GM23338 (cell line): ENCODE measurements at regions not wholly inside any gene's neighbourhood (a gene's known extent, or its start where the extent isn't known, plus 50 kb on each side); places are given as distances from the start of the nearest gene placed in this dataset.

Source experiments
- ATAC-seq: fragments of 200-7000 bp; cut with Tn5 transposase; 3 replicates; pipeline ENCODE4 v1.9.1; 2020
- DNase-seq: peaks from one replicate; pipeline ENCODE4 v3.0.0-alpha.2; 2015; ENCODE audit warnings: low spot score
- H2AFZ ChIP-seq: fragments of 200-600 bp; sonication (generic); 2 replicates; pipeline ENCODE4 v1.8.0; 2016; ENCODE audit warnings: antibody characterized with exemption, mild to moderate bottlenecking, moderate library complexity
- H3F3A ChIP-seq: fragments of 200-600 bp; sonication (generic); replicated peaks from 2 replicates; pipeline ENCODE4 v1.8.0; 2017; ENCODE audit warnings: antibody characterized with exemption, mixed run types, low read depth
- H3K27ac ChIP-seq: fragments of 200-600 bp; sonication (generic); 2 replicates; pipeline ENCODE4 v1.6.1; 2016; ENCODE audit warnings: low read depth
- H3K27me3 ChIP-seq: fragments of 200-600 bp; sonication (generic); 2 replicates; pipeline ENCODE4 v1.8.0; 2016; ENCODE audit warnings: mild to moderate bottlenecking, mixed run types, moderate library complexity; ENCODE audit not compliant: insufficient read depth
- H3K36me3 ChIP-seq: fragments of 200-600 bp; sonication (generic); 2 replicates; pipeline ENCODE4 v1.8.0; 2016; ENCODE audit warnings: mild to moderate bottlenecking; ENCODE audit not compliant: insufficient read depth
- H3K4me1 ChIP-seq: fragments of 200-600 bp; sonication (generic); 2 replicates; pipeline ENCODE4 v1.8.0; 2016; ENCODE audit warnings: mild to moderate bottlenecking, moderate library complexity; ENCODE audit not compliant: insufficient read depth
- H3K4me2 ChIP-seq: fragments of 200-600 bp; sonication (generic); 2 replicates; pipeline ENCODE4 v1.7.1; 2017; ENCODE audit warnings: mixed run types
- H3K4me3 ChIP-seq: fragments of 200-600 bp; sonication (generic); 2 replicates; pipeline ENCODE4 v1.6.1; 2016; ENCODE audit warnings: mixed run types
- H3K79me2 ChIP-seq: fragments of 200-600 bp; sonication (generic); replicated peaks from 2 replicates; pipeline ENCODE4 v1.8.0; 2017; ENCODE audit warnings: mild to moderate bottlenecking; ENCODE audit not compliant: insufficient read depth
- H3K9me2 ChIP-seq: fragments of 200-600 bp; sonication (generic); 2 replicates; pipeline ENCODE4 v1.8.0; 2017; ENCODE audit not compliant: insufficient read depth
- H4K20me1 ChIP-seq: fragments of 200-600 bp; sonication (generic); replicated peaks from 2 replicates; pipeline ENCODE4 v1.8.0; 2017; ENCODE audit warnings: mild to moderate bottlenecking; ENCODE audit not compliant: insufficient read depth
- H3K27ac Mint-ChIP-seq: 2 replicates; pipeline ENCODE4 v1.8.0; 2020; ENCODE audit warnings: inconsistent platforms, mild to moderate bottlenecking, moderate library complexity, mixed read lengths
- H3K27me3 Mint-ChIP-seq: 3 replicates; pipeline ENCODE4 v1.8.0; 2022; ENCODE audit warnings: low read depth, mild to moderate bottlenecking, moderate library complexity, mixed read lengths, inconsistent platforms; ENCODE audit not compliant: insufficient read depth, poor library complexity
- H3K36me3 Mint-ChIP-seq: 3 replicates; pipeline ENCODE4 v1.8.0; 2021; ENCODE audit warnings: low read depth, mild to moderate bottlenecking, inconsistent platforms, moderate library complexity, mixed read lengths
- H3K4me1 Mint-ChIP-seq: 3 replicates; pipeline ENCODE4 v1.8.0; 2020; ENCODE audit warnings: mild to moderate bottlenecking, inconsistent platforms, mixed read lengths
- H3K4me3 Mint-ChIP-seq: 3 replicates; pipeline ENCODE4 v1.8.0; 2021; ENCODE audit warnings: moderate library complexity, mild to moderate bottlenecking, inconsistent platforms, mixed read lengths
- H3K9me3 Mint-ChIP-seq: 3 replicates; pipeline ENCODE4 v1.8.0; 2020; ENCODE audit warnings: moderate library complexity, mild to moderate bottlenecking, inconsistent platforms, mixed read lengths
- CREB1 ChIP-seq: fragments of 250-450 bp; sonication (Bioruptor Pico); IDR thresholded peaks from 2 replicates; pipeline ENCODE4 v1.5.0; 2020; ENCODE audit warnings: low read depth, mild to moderate bottlenecking, moderate library complexity
- CTCF ChIP-seq, 2 experiments: fragments of 200-600 bp in 1 of 2; sonication (generic) in 1 of 2; conservative IDR thresholded peaks; 2 replicates each; pipeline versions ENCODE4 v1.5.1 to v1.6.1; 2016 to 2017; ENCODE audit warnings: antibody characterized with exemption in 2 of 2, low read depth in 2 of 2, mild to moderate bottlenecking in 2 of 2, moderate library complexity in 1 of 2
- EZH2 ChIP-seq: fragments of 200-600 bp; sonication (generic); IDR thresholded peaks from one replicate; pipeline ENCODE4 v1.8.0; 2017; ENCODE audit warnings: antibody characterized with exemption, mild to moderate bottlenecking, low read depth; ENCODE audit not compliant: unreplicated experiment
- EZH2phosphoT487 ChIP-seq: fragments of 200-600 bp; sonication (generic); IDR thresholded peaks from one replicate; pipeline ENCODE4 v1.8.1; 2018; ENCODE audit warnings: antibody characterized with exemption; ENCODE audit not compliant: unreplicated experiment
- JUNB ChIP-seq: IDR thresholded peaks from one replicate; pipeline ENCODE4 v1.6.1; 2016; ENCODE audit warnings: antibody characterized with exemption; ENCODE audit not compliant: unreplicated experiment
- NANOG ChIP-seq: IDR thresholded peaks from 2 replicates; pipeline ENCODE4 v1.6.1; 2016; ENCODE audit warnings: antibody characterized with exemption, borderline replicate concordance
- POLR2AphosphoS5 ChIP-seq: IDR thresholded peaks from 2 replicates; pipeline ENCODE4 v1.6.1; 2016; ENCODE audit warnings: antibody characterized with exemption, low read depth
- REST ChIP-seq: IDR thresholded peaks from one replicate; pipeline ENCODE4 v1.6.1; 2018; ENCODE audit warnings: antibody characterized with exemption; ENCODE audit not compliant: unreplicated experiment
- STAT1 ChIP-seq: IDR thresholded peaks from one replicate; pipeline ENCODE4 v1.6.1; 2016; ENCODE audit warnings: antibody characterized with exemption; ENCODE audit not compliant: unreplicated experiment
- ZNF114 ChIP-seq: fragments of 250-450 bp; sonication (Bioruptor Pico); IDR thresholded peaks from 2 replicates; pipeline ENCODE4 v1.5.0; 2020; ENCODE audit warnings: mild to moderate bottlenecking, moderate library complexity
- ZNF331 ChIP-seq: fragments of 250-450 bp; sonication (Bioruptor Pico); IDR thresholded peaks from 2 replicates; pipeline ENCODE4 v1.5.0; 2020; ENCODE audit warnings: low read depth, mild to moderate bottlenecking, moderate library complexity
- TF ChIP-seq, protein P1 (sequence below): IDR thresholded peaks from 2 replicates; pipeline ENCODE4 v1.6.1; 2016; ENCODE audit warnings: antibody characterized with exemption
- TF ChIP-seq, protein P2 (sequence below): fragments of 250-450 bp; sonication (Bioruptor Pico); IDR thresholded peaks from 2 replicates; pipeline ENCODE4 v1.5.0; 2020; ENCODE audit warnings: mild to moderate bottlenecking, moderate library complexity

- H3K9me2 ChIP-seq: 0 out of 2 replicates have a peak, but pooled peaks cover 5% of the 10 kb centered on the region
- Mint-ChIP-seq H3K9me3 (no peaks in the 10 kb centered on the region), H3K27ac (no peak overlapping the region), H3K36me3 (no peaks in the 10 kb centered on the region), H3K4me1 (peaks cover 2% of the 10 kb centered on the region; the same call in 1 of the 3 replicates), H3K4me3 (no peak overlapping the region), H3K27me3 (no peaks in the 10 kb centered on the region)
- H3K4me1 ChIP-seq: no peaks in the 10 kb centered on the region
- H4K20me1 ChIP-seq: no peaks in the 10 kb centered on the region
- no peak overlapping the region for H3K4me2 ChIP-seq
- TF ChIP-seq ZNF331 (CRISPR knock-in tag) (no peak), STAT1 (no peak), NANOG (no peak), EZH2 (no peak), CREB1 (CRISPR knock-in tag) (no peak), JUNB (no peak), POLR2AphosphoS5 (no peak), ZNF114 (CRISPR knock-in tag) (no peak), EZH2phosphoT487 (no peak), REST (no peak), CTCF (conservative IDR thresholded peaks at IDR 0.05; ENCODE audit: low read depth in 2 of 2) (no peak)
- TF ChIP-seq, protein P1, sequence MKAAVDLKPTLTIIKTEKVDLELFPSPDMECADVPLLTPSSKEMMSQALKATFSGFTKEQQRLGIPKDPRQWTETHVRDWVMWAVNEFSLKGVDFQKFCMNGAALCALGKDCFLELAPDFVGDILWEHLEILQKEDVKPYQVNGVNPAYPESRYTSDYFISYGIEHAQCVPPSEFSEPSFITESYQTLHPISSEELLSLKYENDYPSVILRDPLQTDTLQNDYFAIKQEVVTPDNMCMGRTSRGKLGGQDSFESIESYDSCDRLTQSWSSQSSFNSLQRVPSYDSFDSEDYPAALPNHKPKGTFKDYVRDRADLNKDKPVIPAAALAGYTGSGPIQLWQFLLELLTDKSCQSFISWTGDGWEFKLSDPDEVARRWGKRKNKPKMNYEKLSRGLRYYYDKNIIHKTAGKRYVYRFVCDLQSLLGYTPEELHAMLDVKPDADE: no peak
- TF ChIP-seq, protein P2, sequence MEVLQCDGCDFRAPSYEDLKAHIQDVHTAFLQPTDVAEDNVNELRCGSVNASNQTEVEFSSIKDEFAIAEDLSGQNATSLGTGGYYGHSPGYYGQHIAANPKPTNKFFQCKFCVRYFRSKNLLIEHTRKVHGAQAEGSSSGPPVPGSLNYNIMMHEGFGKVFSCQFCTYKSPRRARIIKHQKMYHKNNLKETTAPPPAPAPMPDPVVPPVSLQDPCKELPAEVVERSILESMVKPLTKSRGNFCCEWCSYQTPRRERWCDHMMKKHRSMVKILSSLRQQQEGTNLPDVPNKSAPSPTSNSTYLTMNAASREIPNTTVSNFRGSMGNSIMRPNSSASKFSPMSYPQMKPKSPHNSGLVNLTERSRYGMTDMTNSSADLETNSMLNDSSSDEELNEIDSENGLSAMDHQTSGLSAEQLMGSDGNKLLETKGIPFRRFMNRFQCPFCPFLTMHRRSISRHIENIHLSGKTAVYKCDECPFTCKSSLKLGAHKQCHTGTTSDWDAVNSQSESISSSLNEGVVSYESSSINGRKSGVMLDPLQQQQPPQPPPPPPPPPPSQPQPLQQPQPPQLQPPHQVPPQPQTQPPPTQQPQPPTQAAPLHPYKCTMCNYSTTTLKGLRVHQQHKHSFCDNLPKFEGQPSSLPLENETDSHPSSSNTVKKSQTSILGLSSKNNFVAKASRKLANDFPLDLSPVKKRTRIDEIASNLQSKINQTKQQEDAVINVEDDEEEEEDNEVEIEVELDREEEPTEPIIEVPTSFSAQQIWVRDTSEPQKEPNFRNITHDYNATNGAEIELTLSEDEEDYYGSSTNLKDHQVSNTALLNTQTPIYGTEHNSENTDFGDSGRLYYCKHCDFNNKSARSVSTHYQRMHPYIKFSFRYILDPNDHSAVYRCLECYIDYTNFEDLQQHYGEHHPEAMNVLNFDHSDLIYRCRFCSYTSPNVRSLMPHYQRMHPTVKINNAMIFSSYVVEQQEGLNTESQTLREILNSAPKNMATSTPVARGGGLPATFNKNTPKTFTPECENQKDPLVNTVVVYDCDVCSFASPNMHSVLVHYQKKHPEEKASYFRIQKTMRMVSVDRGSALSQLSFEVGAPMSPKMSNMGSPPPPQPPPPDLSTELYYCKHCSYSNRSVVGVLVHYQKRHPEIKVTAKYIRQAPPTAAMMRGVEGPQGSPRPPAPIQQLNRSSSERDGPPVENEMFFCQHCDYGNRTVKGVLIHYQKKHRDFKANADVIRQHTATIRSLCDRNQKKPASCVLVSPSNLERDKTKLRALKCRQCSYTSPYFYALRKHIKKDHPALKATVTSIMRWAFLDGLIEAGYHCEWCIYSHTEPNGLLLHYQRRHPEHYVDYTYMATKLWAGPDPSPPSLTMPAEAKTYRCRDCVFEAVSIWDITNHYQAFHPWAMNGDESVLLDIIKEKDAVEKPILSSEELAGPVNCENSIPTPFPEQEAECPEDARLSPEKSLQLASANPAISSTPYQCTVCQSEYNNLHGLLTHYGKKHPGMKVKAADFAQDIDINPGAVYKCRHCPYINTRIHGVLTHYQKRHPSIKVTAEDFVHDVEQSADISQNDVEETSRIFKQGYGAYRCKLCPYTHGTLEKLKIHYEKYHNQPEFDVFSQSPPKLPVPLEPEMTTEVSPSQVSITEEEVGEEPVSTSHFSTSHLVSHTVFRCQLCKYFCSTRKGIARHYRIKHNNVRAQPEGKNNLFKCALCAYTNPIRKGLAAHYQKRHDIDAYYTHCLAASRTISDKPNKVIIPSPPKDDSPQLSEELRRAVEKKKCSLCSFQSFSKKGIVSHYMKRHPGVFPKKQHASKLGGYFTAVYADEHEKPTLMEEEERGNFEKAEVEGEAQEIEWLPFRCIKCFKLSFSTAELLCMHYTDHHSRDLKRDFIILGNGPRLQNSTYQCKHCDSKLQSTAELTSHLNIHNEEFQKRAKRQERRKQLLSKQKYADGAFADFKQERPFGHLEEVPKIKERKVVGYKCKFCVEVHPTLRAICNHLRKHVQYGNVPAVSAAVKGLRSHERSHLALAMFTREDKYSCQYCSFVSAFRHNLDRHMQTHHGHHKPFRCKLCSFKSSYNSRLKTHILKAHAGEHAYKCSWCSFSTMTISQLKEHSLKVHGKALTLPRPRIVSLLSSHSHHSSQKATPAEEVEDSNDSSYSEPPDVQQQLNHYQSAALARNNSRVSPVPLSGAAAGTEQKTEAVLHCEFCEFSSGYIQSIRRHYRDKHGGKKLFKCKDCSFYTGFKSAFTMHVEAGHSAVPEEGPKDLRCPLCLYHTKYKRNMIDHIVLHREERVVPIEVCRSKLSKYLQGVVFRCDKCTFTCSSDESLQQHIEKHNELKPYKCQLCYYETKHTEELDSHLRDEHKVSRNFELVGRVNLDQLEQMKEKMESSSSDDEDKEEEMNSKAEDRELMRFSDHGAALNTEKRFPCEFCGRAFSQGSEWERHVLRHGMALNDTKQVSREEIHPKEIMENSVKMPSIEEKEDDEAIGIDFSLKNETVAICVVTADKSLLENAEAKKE (CRISPR knock-in tag): no peak
- H3K79me2 ChIP-seq: no peaks in the 10 kb centered on the region
- H3K27ac ChIP-seq: no peak overlapping the region
- H3K27me3 ChIP-seq: no peaks in the 10 kb centered on the region
- no peak overlapping the region for H2AFZ ChIP-seq
- DNase-seq: no peak
- no peak for ATAC-seq
- no peak overlapping the region for H3K4me3 ChIP-seq
- H3F3A ChIP-seq: no peaks in the 10 kb centered on the region
- H3K36me3 ChIP-seq: no peaks in the 10 kb centered on the region
Measured at GRCh38 chr13:50611117-50611781, 232.2 kb downstream of the DLEU7 start.
